NCI-H1694 (cell line): ENCODE measurements at regions not wholly inside any gene's neighbourhood (a gene's known extent, or its start where the extent isn't known, plus 50 kb on each side); places are given as distances from the start of the nearest gene placed in this dataset.
"Not testable (repeated sequence)": the region's sequence is repeated elsewhere in the genome, so short reads cannot be mapped to it uniquely, and the experiment has no call there.

Experiments
- DNase-seq: peaks from one replicate; lab custom pipeline; 2025; lab: John Stamatoyannopoulos, UW

GRCh38 chr5:58201922-58202648, 257.8 kb downstream of the PLK2 start:
- no peak for DNase-seq

GRCh38 chr5:58200451-58200850, 259.4 kb downstream of the PLK2 start:
- no peak for DNase-seq

- DNase-seq: no peak
These were observed 260.8 kb downstream of the PLK2 start for GRCh38 chr5:58199087-58199486.

GRCh38 chr5:58198330-58198729, 261.6 kb downstream of the PLK2 start:
- DNase-seq: no peak

- DNase-seq: no peak
These were observed 262.0 kb downstream of the PLK2 start for GRCh38 chr5:58197875-58198274.

- DNase-seq: no peak
These were observed 268.4 kb downstream of the PLK2 start for GRCh38 chr5:58191443-58191842.

GRCh38 chr5:58188262-58188651, 271.6 kb downstream of the PLK2 start:
- DNase-seq: no peak

- DNase-seq: no peak
These were observed 272.2 kb downstream of the PLK2 start for GRCh38 chr5:58187432-58188261.

GRCh38 chr5:58185801-58186200, 274.1 kb downstream of the PLK2 start:
- DNase-seq: no peak

GRCh38 chr5:58185397-58185796, 274.5 kb downstream of the PLK2 start:
- DNase-seq: no peak

- DNase-seq: no peak
These were observed 275.0 kb downstream of the PLK2 start for GRCh38 chr5:58184910-58185309.

GRCh38 chr5:58183786-58184085, 276.1 kb downstream of the PLK2 start:
- DNase-seq: no peak

- no peak for DNase-seq
These were observed 276.7 kb downstream of the PLK2 start for GRCh38 chr5:58183078-58183785.

- DNase-seq: no peak
These were observed 277.5 kb downstream of the PLK2 start for GRCh38 chr5:58182287-58182841.

- no peak for DNase-seq
These were observed 278.2 kb downstream of the PLK2 start for GRCh38 chr5:58181578-58182286.

- DNase-seq: no peak
These were observed 286.9 kb downstream of the PLK2 start for GRCh38 chr5:58172946-58173345.

GRCh38 chr5:58165152-58165551, 294.7 kb downstream of the PLK2 start:
- no peak for DNase-seq

GRCh38 chr5:58161889-58162288, 298.0 kb downstream of the PLK2 start:
- DNase-seq: not testable (repeated sequence)

GRCh38 chr5:58156973-58157701, 302.7 kb downstream of the PLK2 start:
- DNase-seq: no peak

- DNase-seq: no peak
These were observed 303.5 kb downstream of the PLK2 start for GRCh38 chr5:58156361-58156760.

- no peak for DNase-seq
These were observed 306.6 kb downstream of the PLK2 start for GRCh38 chr5:58153255-58153654.
